SH-SY5Y (cell line): ENCODE measurements at regions not wholly inside any gene's neighbourhood (a gene's known extent, or its start where the extent isn't known, plus 50 kb on each side); places are given as distances from the start of the nearest gene placed in this dataset.

ENCODE experiments used
- GATA2 ChIP-seq: IDR thresholded peaks from 2 replicates; pipeline ENCODE4 v1.6.1; 2011; ENCODE audit warnings: mild to moderate bottlenecking, low read depth, low read length
- GATA3 ChIP-seq: IDR thresholded peaks from 2 replicates; pipeline ENCODE4 v1.6.1; 2011; ENCODE audit warnings: low read depth, mild to moderate bottlenecking, low read length, moderate library complexity

- no peak for TF ChIP-seq GATA2
- TF ChIP-seq GATA3: no peak
Observed at GRCh38 chr1:87804128-87804527, 475.4 kb downstream of the LMO4 start.

- no peak for TF ChIP-seq GATA2
- TF ChIP-seq GATA3: no peak
Observed at GRCh38 chr1:87805666-87806378, 477.1 kb downstream of the LMO4 start.

- TF ChIP-seq GATA2 (no peak), GATA3 (no peak)
Observed at GRCh38 chr1:87806379-87807094, 477.9 kb downstream of the LMO4 start.

- no peak for TF ChIP-seq GATA3
- no peak for TF ChIP-seq GATA2
Observed at GRCh38 chr1:87810166-87810565, 481.5 kb downstream of the LMO4 start.

GRCh38 chr1:87812871-87813577, 484.3 kb downstream of the LMO4 start:
- no peak for TF ChIP-seq GATA3
- TF ChIP-seq GATA2: no peak

- TF ChIP-seq GATA3 (no peak), GATA2 (no peak)
Observed at GRCh38 chr1:87814573-87814972, 485.9 kb downstream of the LMO4 start.

GRCh38 chr1:87816646-87817045, 488.0 kb downstream of the LMO4 start:
- TF ChIP-seq GATA3 (no peak), GATA2 (no peak)

GRCh38 chr1:87820668-87821334, 492.1 kb downstream of the LMO4 start:
- no peak for TF ChIP-seq GATA2
- TF ChIP-seq GATA3: no peak

- TF ChIP-seq GATA2: no peak
- no peak; the same call in 1 of the 2 replicates for TF ChIP-seq GATA3
Observed at GRCh38 chr1:87821335-87821697, 492.6 kb downstream of the LMO4 start.

GRCh38 chr1:87826681-87827251, 498.1 kb downstream of the LMO4 start:
- TF ChIP-seq GATA2: no peak
- no peak for TF ChIP-seq GATA3

- TF ChIP-seq GATA3 (no peak), GATA2 (no peak)
Observed at GRCh38 chr1:87829360-87829759, 500.7 kb downstream of the LMO4 start.

GRCh38 chr1:87830432-87830978, 501.8 kb downstream of the LMO4 start:
- no peak for TF ChIP-seq GATA2
- no peak for TF ChIP-seq GATA3

GRCh38 chr1:87833166-87833565, 504.5 kb downstream of the LMO4 start:
- no peak for TF ChIP-seq GATA3
- TF ChIP-seq GATA2: no peak
